HFF-Myc (cell line): ENCODE measurements at regions not wholly inside any gene's neighbourhood (a gene's known extent, or its start where the extent isn't known, plus 50 kb on each side); places are given as distances from the start of the nearest gene placed in this dataset.

ENCODE experiments used
- DNase-seq: peaks from one replicate; pipeline ENCODE4 v3.0.0-alpha.2; 2011; ENCODE audit warnings: low read depth; ENCODE audit errors: extremely low read depth
- H3K4me3 ChIP-seq: replicated peaks from 2 replicates; pipeline ENCODE4 v1.5.1; 2011; ENCODE audit warnings: low read depth, mild to moderate bottlenecking, control low read depth, low read length
- CTCF ChIP-seq: IDR thresholded peaks from 2 replicates; pipeline ENCODE4 v1.5.1; 2012; ENCODE audit warnings: mild to moderate bottlenecking, low read depth, low read length, control low read depth; ENCODE audit errors: missing control alignments

- no peak for DNase-seq
- no peak for TF ChIP-seq CTCF
- H3K4me3 ChIP-seq, result no peak overlapping the region
Measured at GRCh38 chr3:59284926-59285325, 235.1 kb upstream of the CFAP20DC start.

GRCh38 chr3:59280113-59280512 is 230.3 kb upstream of the CFAP20DC start:
- H3K4me3 ChIP-seq, result no peak overlapping the region
- TF ChIP-seq CTCF, result no peak
- no peak for DNase-seq

- H3K4me3 ChIP-seq, result no peak overlapping the region
- DNase-seq, result no peak
- no peak for TF ChIP-seq CTCF
Measured at GRCh38 chr3:59277816-59278215, 228.0 kb upstream of the CFAP20DC start.

GRCh38 chr3:59277201-59277600 is 227.4 kb upstream of the CFAP20DC start:
- no peak for TF ChIP-seq CTCF
- DNase-seq, result no peak
- H3K4me3 ChIP-seq, result no peak overlapping the region

- no peak for TF ChIP-seq CTCF
- H3K4me3 ChIP-seq, result no peak overlapping the region
- DNase-seq, result no peak
Measured at GRCh38 chr3:59273976-59274375, 224.2 kb upstream of the CFAP20DC start.

GRCh38 chr3:59271971-59272370 is 222.1 kb upstream of the CFAP20DC start:
- no peak overlapping the region for H3K4me3 ChIP-seq
- no peak for DNase-seq
- no peak for TF ChIP-seq CTCF

GRCh38 chr3:59270921-59271320 is 221.1 kb upstream of the CFAP20DC start:
- no peak for DNase-seq
- TF ChIP-seq CTCF, result no peak
- no peak overlapping the region for H3K4me3 ChIP-seq
